ENCODE measurements at regions not wholly inside any gene's neighbourhood (a gene's known extent, or its start where the extent isn't known, plus 50 kb on each side); places are given as distances from the start of the nearest gene placed in this dataset.

GRCh38 chr11:46216019-46216764 is 61.3 kb upstream of the CREB3L1 start:
- no peaks in the 10 kb centered on the region for H3K9me3 ChIP-seq
- H3K36me3 ChIP-seq = no peaks in the 10 kb centered on the region
- H3K27ac ChIP-seq = peak overlapping the region in 1 of 10 donors; percentile 24
- H3K4me3 ChIP-seq = peak overlapping the region in 6 of 10 donors; percentile 9 to 40 (median 24)
- intact Hi-C loops (cut with DNase I) = no loop called here
- ATAC-seq (peak in 1 of 8 donors; percentile 25), DNase-seq (no peak)
- no peak for TF ChIP-seq CTCF (IDR thresholded peaks at IDR 0.05)
- 55 to 59% methylated on average over 10 of the region's 10 CpGs for WGBS, 2 donors
- peaks cover 0 to 4% (median 0%) of the 10 kb centered on the region in 7 donors for H3K27me3 ChIP-seq
- H3K4me1 ChIP-seq = no peaks in the 10 kb centered on the region

- no peak for ATAC-seq
- TF ChIP-seq CTCF (IDR thresholded peaks at IDR 0.05) = no peak
- no peaks in the 10 kb centered on the region for H3K36me3 ChIP-seq
- no peak for DNase-seq
- H3K4me3 ChIP-seq = no peak overlapping the region
- 93 to 94% methylated on average over 10 of the region's 10 CpGs for WGBS, 2 donors
- intact Hi-C loops (cut with DNase I) = no loop called here
- H3K27me3 ChIP-seq = peaks cover 0 to 4% (median 0%) of the 10 kb centered on the region in 7 donors
- peaks cover 0 to 3% (median 0%) of the 10 kb centered on the region in 9 donors for H3K4me1 ChIP-seq
- no peaks in the 10 kb centered on the region for H3K9me3 ChIP-seq
- no peak overlapping the region for H3K27ac ChIP-seq
Measured at GRCh38 chr11:46215208-46215931, 62.1 kb upstream of the CREB3L1 start.

GRCh38 chr11:46212720-46213119 is 64.7 kb upstream of the CREB3L1 start:
- Histone ChIP-seq H3K9me3 (no peaks in the 10 kb centered on the region), H3K4me1 (peaks cover 0 to 11% (median 0%) of the 10 kb centered on the region in 9 donors), H3K4me3 (no peak overlapping the region), H3K27me3 (peaks cover 0 to 11% (median 5%) of the 10 kb centered on the region in 7 donors), H3K27ac (no peak overlapping the region), H3K36me3 (no peaks in the 10 kb centered on the region)
- ATAC-seq = no peak
- no peak for TF ChIP-seq CTCF (IDR thresholded peaks at IDR 0.05)
- no peak for DNase-seq
- WGBS, 2 donors = 80 to 85% methylated on average over 3 of the region's 3 CpGs
- intact Hi-C loops (cut with DNase I) = no loop called here

- no peak for DNase-seq
- H3K27me3 ChIP-seq = peaks cover 0 to 18% (median 6%) of the 10 kb centered on the region in 7 donors
- peaks cover 0 to 11% (median 0%) of the 10 kb centered on the region in 9 donors for H3K4me1 ChIP-seq
- WGBS, 2 donors = 88 to 94% methylated on average over 3 of the region's 3 CpGs
- no peak for ATAC-seq
- H3K4me3 ChIP-seq = no peak overlapping the region
- intact Hi-C loops (cut with DNase I) = no loop called here
- no peak overlapping the region for H3K27ac ChIP-seq
- TF ChIP-seq CTCF (IDR thresholded peaks at IDR 0.05) = no peak
- no peaks in the 10 kb centered on the region for H3K36me3 ChIP-seq
- no peaks in the 10 kb centered on the region for H3K9me3 ChIP-seq
Measured at GRCh38 chr11:46210856-46211255, 66.6 kb upstream of the CREB3L1 start.

Data from heart right ventricle (tissue), 16 donors.